Endothelial cell (in vitro differentiated cells): ENCODE measurements at regions not wholly inside any gene's neighbourhood (a gene's known extent, or its start where the extent isn't known, plus 50 kb on each side); places are given as distances from the start of the nearest gene placed in this dataset.
"Not testable (repeated sequence)": the region's sequence is repeated elsewhere in the genome, so short reads cannot be mapped to it uniquely, and the experiment has no call there.

Source experiments
- DNase-seq: peaks from one replicate; pipeline ENCODE4 v3.0.0; 2021; ENCODE audit warnings: low spot score
- H3K27ac Mint-ChIP-seq: one replicate; pipeline ENCODE4 v1.8.0; 2021; ENCODE audit warnings: mixed read lengths, inconsistent platforms; ENCODE audit not compliant: unreplicated experiment
- H3K27me3 Mint-ChIP-seq: one replicate; pipeline ENCODE4 v1.8.0; 2021; ENCODE audit warnings: mild to moderate bottlenecking, moderate library complexity, mixed read lengths, inconsistent platforms; ENCODE audit not compliant: unreplicated experiment
- H3K36me3 Mint-ChIP-seq: one replicate; pipeline ENCODE4 v1.8.0; 2021; ENCODE audit warnings: mild to moderate bottlenecking, low read depth, mixed read lengths, inconsistent platforms; ENCODE audit not compliant: unreplicated experiment
- H3K4me1 Mint-ChIP-seq: one replicate; pipeline ENCODE4 v1.8.0; 2021; ENCODE audit warnings: mild to moderate bottlenecking, mixed read lengths, inconsistent platforms; ENCODE audit not compliant: unreplicated experiment
- H3K4me3 Mint-ChIP-seq: one replicate; pipeline ENCODE4 v1.8.0; 2021; ENCODE audit warnings: mild to moderate bottlenecking, mixed read lengths, inconsistent platforms; ENCODE audit not compliant: unreplicated experiment
- H3K9me3 Mint-ChIP-seq: one replicate; pipeline ENCODE4 v1.8.0; 2021; ENCODE audit warnings: mixed read lengths, inconsistent platforms; ENCODE audit not compliant: unreplicated experiment
- TF ChIP-seq, protein P1 (sequence below): fragments of 200-600 bp; sonication (generic); IDR thresholded peaks from one replicate; pipeline ENCODE4 v1.5.0; 2021; ENCODE audit warnings: antibody characterized with exemption; ENCODE audit not compliant: unreplicated experiment

- H3K36me3 Mint-ChIP-seq: no peaks in the 10 kb centered on the region
- no peaks in the 10 kb centered on the region for H3K4me1 Mint-ChIP-seq
- no peaks in the 10 kb centered on the region for H3K9me3 Mint-ChIP-seq
These were observed 60.2 kb downstream of the LSMEM1 start for GRCh38 chr7:112540839-112541577.

GRCh38 chr7:112546723-112547513, 66.1 kb downstream of the LSMEM1 start:
- H3K4me1 Mint-ChIP-seq: no peaks in the 10 kb centered on the region
- TF ChIP-seq, protein P1, sequence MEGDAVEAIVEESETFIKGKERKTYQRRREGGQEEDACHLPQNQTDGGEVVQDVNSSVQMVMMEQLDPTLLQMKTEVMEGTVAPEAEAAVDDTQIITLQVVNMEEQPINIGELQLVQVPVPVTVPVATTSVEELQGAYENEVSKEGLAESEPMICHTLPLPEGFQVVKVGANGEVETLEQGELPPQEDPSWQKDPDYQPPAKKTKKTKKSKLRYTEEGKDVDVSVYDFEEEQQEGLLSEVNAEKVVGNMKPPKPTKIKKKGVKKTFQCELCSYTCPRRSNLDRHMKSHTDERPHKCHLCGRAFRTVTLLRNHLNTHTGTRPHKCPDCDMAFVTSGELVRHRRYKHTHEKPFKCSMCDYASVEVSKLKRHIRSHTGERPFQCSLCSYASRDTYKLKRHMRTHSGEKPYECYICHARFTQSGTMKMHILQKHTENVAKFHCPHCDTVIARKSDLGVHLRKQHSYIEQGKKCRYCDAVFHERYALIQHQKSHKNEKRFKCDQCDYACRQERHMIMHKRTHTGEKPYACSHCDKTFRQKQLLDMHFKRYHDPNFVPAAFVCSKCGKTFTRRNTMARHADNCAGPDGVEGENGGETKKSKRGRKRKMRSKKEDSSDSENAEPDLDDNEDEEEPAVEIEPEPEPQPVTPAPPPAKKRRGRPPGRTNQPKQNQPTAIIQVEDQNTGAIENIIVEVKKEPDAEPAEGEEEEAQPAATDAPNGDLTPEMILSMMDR: no peak
- no peaks in the 10 kb centered on the region for H3K36me3 Mint-ChIP-seq
- peaks cover 3% of the 10 kb centered on the region for H3K27me3 Mint-ChIP-seq
- no peak overlapping the region for H3K27ac Mint-ChIP-seq
- peak; percentile 51 for DNase-seq
- no peak overlapping the region for H3K4me3 Mint-ChIP-seq
- H3K9me3 Mint-ChIP-seq: no peaks in the 10 kb centered on the region

More at GRCh38 chr7:112540839-112541577, 60.2 kb downstream of the LSMEM1 start:
- TF ChIP-seq, protein P1: no peak
- no peak for DNase-seq
- no peak overlapping the region for H3K4me3 Mint-ChIP-seq
- no peak overlapping the region for H3K27ac Mint-ChIP-seq
- no peaks in the 10 kb centered on the region for H3K27me3 Mint-ChIP-seq

- no peak overlapping the region for H3K4me3 Mint-ChIP-seq
- TF ChIP-seq, protein P1: no peak
These were observed 67.1 kb downstream of the LSMEM1 start for GRCh38 chr7:112547916-112548315.

GRCh38 chr7:112550468-112551060, 69.8 kb downstream of the LSMEM1 start:
- peak; percentile 50 for DNase-seq
- Mint-ChIP-seq H3K36me3 (no peaks in the 10 kb centered on the region), H3K27me3 (peaks cover 3% of the 10 kb centered on the region), H3K4me3 (no peak overlapping the region), H3K27ac (no peak overlapping the region), H3K9me3 (no peaks in the 10 kb centered on the region), H3K4me1 (peaks cover 9% of the 10 kb centered on the region)
- TF ChIP-seq, protein P1: peak; percentile 70

More at GRCh38 chr7:112547916-112548315, 67.1 kb downstream of the LSMEM1 start:
- Mint-ChIP-seq H3K27ac (no peak overlapping the region), H3K36me3 (no peaks in the 10 kb centered on the region), H3K9me3 (no peaks in the 10 kb centered on the region), H3K27me3 (peaks cover 3% of the 10 kb centered on the region), H3K4me1 (no peaks in the 10 kb centered on the region)
- DNase-seq: no peak

DNA sequence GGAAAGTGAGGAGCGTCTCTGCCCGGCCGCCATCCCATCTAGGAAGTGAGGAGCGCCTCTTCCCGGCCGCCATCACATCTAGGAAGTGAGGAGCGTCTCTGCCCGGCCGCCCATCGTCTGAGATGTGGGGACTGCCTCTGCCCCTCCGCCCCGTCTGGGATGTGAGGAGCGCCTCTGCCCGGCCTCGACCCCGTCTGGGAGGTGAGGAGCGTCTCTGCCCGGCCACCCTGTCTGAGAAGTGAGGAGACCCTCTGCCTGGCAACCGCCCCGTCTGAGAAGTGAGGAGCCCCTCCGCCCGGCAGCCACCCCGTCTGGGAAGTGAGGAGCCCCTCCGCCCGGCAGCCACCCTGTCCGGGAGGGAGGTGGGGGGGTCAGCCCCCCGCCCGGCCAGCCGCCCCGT, 70.7 kb downstream of the LSMEM1 start:
- H3K9me3 Mint-ChIP-seq, DNase-seq, H3K27me3 Mint-ChIP-seq, H3K4me3 Mint-ChIP-seq, H3K27ac Mint-ChIP-seq, H3K36me3 Mint-ChIP-seq, H3K4me1 Mint-ChIP-seq: not testable (repeated sequence)
